Vagina (tissue), 2 donors: ENCODE measurements at regions not wholly inside any gene's neighbourhood (a gene's known extent, or its start where the extent isn't known, plus 50 kb on each side); places are given as distances from the start of the nearest gene placed in this dataset.

Experiments
- CTCF ChIP-seq, 3 experiments: fragments of 450-650 bp in 2 of 3; fragments of 200-600 bp in 1 of 3; sonication (generic) in 1 of 3; IDR thresholded peaks; one replicate each; pipeline ENCODE4 v1.5.1; 2017 to 2019; ENCODE audit warnings: antibody characterized with exemption in 3 of 3, mild to moderate bottlenecking in 2 of 3, moderate library complexity in 2 of 3
- POLR2A ChIP-seq, 2 donors: fragments of 450-650 bp; IDR thresholded peaks; one replicate each; pipeline ENCODE4 v1.6.1; 2017; ENCODE audit warnings: antibody characterized with exemption in 2 of 2, mild to moderate bottlenecking in 2 of 2, moderate library complexity in 2 of 2

- TF ChIP-seq CTCF (IDR thresholded peaks at IDR 0.05) (no peak), POLR2A (IDR thresholded peaks at IDR 0.05) (no peak)
Measured at GRCh38 chr3:152196782-152197181, 71.9 kb upstream of the MBNL1 start.
